HG03280 (cell line): ENCODE measurements at regions not wholly inside any gene's neighbourhood (a gene's known extent, or its start where the extent isn't known, plus 50 kb on each side); places are given as distances from the start of the nearest gene placed in this dataset.
"Not testable (repeated sequence)": the region's sequence is repeated elsewhere in the genome, so short reads cannot be mapped to it uniquely, and the experiment has no call there.

Experiments
- ATAC-seq: cut with Tn5 transposase; IDR thresholded peaks from one replicate; pipeline ENCODE4 v1.9.1; 2021; ENCODE audit warnings: mild to moderate bottlenecking, moderate library complexity; ENCODE audit not compliant: unreplicated experiment

GRCh38 chr10:33010132-33011037 lies 52.4 kb upstream of the ITGB1 start:
- no peak for ATAC-seq

GRCh38 chr10:33009244-33010131 lies 51.5 kb upstream of the ITGB1 start:
- no peak for ATAC-seq

- peak; percentile 68 for ATAC-seq
Observed at GRCh38 chr10:33008499-33009243, 50.6 kb upstream of the ITGB1 start.

GRCh38 chr10:33007731-33008381 lies 49.8 kb upstream of the ITGB1 start:
- ATAC-seq, result not testable (repeated sequence)
